AG09309 (cell line): ENCODE measurements at regions not wholly inside any gene's neighbourhood (a gene's known extent, or its start where the extent isn't known, plus 50 kb on each side); places are given as distances from the start of the nearest gene placed in this dataset.

Experiments
- DNase-seq: peaks from one replicate; pipeline ENCODE4 v3.0.0-alpha.2; 2010; ENCODE audit warnings: low read depth
- H3K4me3 ChIP-seq: 2 replicates; pipeline ENCODE4 v1.5.1; 2011; ENCODE audit warnings: mild to moderate bottlenecking, low read depth, low read length, moderate library complexity; ENCODE audit not compliant: control insufficient read depth
- TF ChIP-seq, protein P1 (sequence below): IDR thresholded peaks from 2 replicates; pipeline ENCODE4 v1.5.1; 2011; ENCODE audit warnings: mild to moderate bottlenecking, low read depth, low read length, inconsistent platforms; ENCODE audit not compliant: insufficient read depth, control insufficient read depth; ENCODE audit errors: missing control alignments

DNA sequence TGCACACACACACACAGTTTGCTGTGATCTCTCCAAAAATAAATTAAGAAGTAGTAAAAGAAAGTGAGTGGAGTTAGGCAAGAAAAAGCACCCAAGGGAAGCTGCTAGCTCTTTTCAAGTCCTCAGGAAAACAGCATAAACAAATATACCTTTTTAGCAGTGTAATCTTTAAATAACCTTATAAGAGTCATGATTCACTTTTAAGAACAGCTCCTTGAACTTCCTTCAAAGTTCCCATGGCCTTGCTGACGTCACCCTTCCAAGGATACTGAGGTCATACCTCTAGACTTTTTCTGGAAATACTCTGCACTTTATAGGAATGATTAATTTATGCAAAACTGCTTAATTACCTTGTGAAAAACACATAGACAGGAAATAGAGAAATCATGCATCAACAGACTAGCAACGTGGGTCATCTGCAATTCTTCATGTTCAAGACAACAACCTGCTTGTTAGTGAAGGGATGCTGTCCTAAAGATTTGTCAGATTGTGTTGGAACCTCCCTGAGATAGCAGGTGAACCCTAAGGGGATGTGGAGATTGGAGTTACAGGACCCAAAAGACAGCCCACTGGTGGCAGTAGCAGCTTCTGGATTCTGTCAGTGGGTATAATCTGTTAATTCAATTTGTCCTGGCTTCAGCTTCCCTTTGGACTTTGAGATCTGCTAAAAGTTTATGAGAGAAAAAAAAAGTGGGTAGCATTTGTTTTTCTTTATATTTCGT is 229.0 kb downstream of the ELAVL2 start:
- DNase-seq: no peak
- H3K4me3 ChIP-seq: no peak overlapping the region
- TF ChIP-seq, protein P1, sequence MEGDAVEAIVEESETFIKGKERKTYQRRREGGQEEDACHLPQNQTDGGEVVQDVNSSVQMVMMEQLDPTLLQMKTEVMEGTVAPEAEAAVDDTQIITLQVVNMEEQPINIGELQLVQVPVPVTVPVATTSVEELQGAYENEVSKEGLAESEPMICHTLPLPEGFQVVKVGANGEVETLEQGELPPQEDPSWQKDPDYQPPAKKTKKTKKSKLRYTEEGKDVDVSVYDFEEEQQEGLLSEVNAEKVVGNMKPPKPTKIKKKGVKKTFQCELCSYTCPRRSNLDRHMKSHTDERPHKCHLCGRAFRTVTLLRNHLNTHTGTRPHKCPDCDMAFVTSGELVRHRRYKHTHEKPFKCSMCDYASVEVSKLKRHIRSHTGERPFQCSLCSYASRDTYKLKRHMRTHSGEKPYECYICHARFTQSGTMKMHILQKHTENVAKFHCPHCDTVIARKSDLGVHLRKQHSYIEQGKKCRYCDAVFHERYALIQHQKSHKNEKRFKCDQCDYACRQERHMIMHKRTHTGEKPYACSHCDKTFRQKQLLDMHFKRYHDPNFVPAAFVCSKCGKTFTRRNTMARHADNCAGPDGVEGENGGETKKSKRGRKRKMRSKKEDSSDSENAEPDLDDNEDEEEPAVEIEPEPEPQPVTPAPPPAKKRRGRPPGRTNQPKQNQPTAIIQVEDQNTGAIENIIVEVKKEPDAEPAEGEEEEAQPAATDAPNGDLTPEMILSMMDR: no peak

DNA sequence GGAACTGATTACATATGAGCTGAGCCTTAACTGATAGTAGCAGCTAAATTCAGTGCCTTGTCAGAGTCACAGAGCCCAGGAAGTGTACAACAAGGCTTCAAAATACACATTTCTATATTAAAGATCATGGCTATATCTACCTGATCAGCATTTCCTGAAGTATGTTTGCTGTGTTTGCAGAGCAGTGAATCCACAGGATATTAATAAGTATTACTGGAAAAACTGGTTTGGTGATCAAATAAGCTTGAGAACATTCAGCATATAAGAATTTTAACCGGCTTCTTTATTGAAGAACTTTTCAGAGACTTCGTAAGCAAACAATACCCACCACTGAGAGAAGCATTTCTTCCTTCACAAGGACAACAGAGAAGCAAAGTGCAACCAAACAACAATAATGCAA is 227.0 kb downstream of the ELAVL2 start:
- H3K4me3 ChIP-seq: no peak overlapping the region
- no peak for DNase-seq
- TF ChIP-seq, protein P1: no peak

DNA sequence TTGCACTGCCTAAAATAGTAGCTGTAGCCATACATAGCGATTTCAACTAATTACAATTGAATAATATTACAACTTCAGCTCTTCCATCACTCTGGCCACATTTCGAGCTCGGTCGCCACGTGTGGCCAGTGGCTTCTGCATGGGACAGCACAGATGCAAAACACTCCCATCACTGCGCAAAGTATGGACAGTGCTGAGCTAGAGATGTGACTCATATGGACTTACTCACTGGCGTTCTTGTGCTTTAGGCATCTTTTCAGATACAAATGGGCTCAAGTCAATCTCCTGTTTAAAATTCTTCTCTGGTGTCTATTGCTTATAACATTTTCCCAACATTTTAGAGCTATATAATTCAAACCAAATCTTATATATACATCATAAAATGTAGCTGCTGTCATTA is 222.7 kb downstream of the ELAVL2 start:
- no peak for DNase-seq
- TF ChIP-seq, protein P1: no peak
- H3K4me3 ChIP-seq: no peak overlapping the region

DNA sequence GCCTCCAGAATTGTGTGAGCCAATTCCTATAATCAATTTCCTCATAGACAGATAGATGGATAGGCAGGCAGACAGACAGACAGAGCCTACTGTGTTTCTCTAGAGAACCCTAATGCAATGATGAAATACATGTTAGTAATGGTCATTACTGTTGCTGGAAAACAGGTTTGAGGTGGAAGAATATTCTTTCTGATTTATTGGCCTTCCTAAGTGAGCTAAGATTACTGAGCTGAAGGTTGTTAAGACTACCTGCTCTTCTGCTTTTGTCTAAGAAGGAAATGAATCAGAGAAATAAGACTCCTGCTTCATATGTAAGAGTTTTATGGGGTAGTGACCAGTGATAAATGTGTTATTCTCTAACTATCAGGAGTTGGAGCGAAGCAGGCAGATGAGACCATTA is 219.9 kb downstream of the ELAVL2 start:
- TF ChIP-seq, protein P1: no peak
- no peak for DNase-seq
- no peak overlapping the region for H3K4me3 ChIP-seq

DNA sequence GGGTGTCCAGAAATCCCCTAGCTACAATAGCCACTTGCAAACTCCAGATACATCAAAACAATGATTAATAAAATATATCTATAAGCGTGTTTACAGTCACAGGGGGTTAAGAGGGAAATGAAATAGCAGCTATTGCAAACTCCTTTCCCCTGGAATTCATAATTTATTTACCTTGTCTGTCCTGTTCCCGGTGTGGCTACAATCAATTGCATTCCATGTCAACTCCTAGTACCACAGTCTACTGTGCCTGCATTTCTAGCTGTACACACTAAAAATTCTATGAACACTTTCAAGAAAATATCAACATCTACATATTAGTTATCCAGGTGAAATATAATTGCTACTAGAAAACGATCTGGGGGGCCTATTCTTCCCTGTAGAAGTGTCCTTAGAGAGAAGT is 217.6 kb downstream of the ELAVL2 start:
- no peak overlapping the region for H3K4me3 ChIP-seq
- TF ChIP-seq, protein P1: no peak
- DNase-seq: no peak

DNA sequence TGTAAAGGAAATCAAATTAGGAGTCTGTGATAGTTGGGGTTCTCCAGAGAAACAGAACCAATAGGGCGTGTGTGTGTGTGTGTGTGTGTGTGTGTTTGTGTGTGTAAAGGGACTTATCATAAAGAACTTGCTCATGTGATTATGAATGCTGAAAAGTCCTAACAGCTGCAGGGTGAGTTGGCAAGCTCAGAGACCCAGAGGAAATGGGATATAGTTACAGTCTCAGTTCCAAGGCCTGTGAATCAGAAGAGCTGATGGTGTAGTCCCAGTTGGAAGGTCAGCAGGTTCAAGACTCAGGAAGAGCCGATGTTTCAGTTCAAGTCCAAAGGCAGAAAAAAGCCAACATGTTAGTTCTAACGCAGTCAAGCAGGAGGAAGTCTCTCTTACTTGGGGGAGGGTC is 214.2 kb downstream of the ELAVL2 start:
- TF ChIP-seq, protein P1: no peak
- H3K4me3 ChIP-seq: no peak overlapping the region
- DNase-seq: no peak
